GM21381 (cell line): ENCODE measurements at regions not wholly inside any gene's neighbourhood (a gene's known extent, or its start where the extent isn't known, plus 50 kb on each side); places are given as distances from the start of the nearest gene placed in this dataset.

Experiments
- ATAC-seq: cut with Tn5 transposase; IDR thresholded peaks from one replicate; pipeline ENCODE4 v1.9.1; 2021; ENCODE audit warnings: mild to moderate bottlenecking, moderate library complexity; ENCODE audit not compliant: unreplicated experiment

GRCh38 chr16:85398050-85398451, 215.1 kb upstream of the GSE1 start:
- no peak for ATAC-seq

- no peak for ATAC-seq
Observed at GRCh38 chr16:85398688-85399582, 214.2 kb upstream of the GSE1 start.

DNA sequence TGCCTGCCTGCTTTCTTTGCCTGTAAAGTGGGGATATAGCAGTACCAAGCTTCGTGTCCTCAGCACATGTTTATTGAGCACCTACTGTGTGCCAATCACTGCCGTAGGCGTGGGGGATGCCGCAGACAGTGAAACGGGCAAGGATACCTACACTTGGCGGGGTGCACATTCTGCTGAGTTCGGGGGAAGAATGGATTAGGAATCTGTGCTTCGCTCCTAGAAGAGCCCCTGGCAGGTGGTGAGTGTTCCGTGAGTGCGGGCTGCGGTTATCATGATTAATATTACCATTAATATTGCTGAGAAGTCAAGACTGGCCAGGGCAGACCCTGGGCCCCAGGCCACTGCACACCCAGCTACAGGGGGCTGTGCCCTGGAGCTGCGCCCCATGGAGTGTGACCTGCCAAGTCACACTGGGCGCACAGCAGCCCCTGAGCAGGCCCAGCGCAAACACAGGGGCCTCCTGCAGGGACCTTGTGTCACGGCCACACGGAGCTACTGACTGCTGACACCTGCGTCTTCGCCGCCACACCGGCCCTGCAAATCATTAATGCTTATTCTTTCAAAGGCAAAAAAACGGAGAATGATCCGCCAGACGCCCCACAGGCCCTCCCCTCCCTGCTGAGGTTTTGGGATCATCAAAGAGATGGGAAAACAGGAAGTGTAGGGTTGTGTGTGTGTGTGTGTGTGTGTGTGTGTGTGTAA, 213.4 kb upstream of the GSE1 start:
- ATAC-seq, result no peak

- no peak for ATAC-seq
Observed at GRCh38 chr16:85400305-85401205, 212.6 kb upstream of the GSE1 start.

DNA sequence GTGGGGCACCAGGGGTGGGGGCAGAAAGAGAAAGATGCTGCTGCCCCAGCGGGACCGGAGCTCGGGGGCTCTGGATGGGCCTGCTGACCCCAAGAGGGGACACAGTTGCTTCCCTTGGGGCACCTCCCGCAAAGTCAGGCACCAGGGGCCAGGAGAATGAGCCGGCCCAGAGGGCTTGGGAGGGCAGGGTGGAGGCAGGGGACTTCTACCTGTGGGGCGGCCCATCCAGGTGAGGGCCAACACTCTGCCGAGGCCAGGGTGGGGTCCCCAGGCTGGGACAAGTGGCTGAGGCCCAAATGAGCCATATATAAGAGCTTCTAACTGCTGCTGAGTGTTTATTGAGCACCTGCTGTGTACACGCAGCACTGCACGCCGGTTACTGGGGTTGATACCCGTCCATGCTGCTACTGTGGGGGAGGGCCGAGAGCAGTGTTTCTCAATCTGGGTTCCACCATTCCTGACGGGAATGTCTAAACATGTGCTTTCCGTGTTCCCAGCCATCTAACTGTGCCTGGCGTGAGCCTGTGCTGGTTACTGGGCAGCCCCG, 211.7 kb upstream of the GSE1 start:
- no peak for ATAC-seq

DNA sequence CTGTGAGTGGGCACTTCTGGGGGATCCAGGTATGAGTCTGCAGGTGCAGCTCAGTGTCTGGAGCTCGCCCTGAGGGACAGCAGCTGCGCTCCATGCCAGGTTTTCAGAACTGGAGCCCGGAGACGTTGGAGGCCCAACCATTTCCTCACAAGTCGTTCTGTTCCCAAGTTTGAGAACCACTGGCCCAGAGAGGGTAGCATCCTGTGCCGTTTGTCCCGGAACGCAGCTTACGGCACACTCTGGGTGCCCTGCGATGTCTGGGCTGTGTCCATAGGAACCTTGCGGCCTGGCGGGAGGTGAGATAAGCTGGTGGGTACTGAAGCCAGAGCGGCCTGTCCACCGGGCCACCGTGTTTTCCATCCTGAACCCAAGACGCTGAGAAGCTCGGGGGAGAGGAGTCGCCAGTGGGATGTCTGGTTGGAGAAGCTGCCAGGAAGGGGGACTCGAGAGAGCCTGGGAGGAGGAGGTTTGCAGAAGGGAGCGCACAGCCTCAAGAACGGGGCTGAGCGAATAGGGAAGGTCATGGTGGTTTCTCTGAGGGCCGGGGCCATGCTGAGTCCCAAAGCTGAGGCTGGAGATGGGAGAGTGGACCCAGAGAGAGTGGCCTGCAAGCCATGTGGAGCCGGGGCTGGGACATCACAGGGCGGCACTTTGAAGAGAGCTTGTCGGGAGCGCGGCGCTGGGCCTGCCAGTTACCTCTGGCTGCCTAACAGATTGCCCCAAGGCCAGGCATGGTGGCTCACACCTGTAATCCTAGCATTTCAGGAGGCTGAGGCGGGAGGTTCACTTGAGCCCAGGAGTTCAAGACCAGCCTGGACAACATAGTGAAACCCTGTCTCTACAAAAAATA, 211.0 kb upstream of the GSE1 start:
- no peak for ATAC-seq

- ATAC-seq, result no peak
Observed at GRCh38 chr16:85402910-85403692, 210.0 kb upstream of the GSE1 start.

GRCh38 chr16:85403693-85404092, 209.4 kb upstream of the GSE1 start:
- ATAC-seq, result no peak

DNA sequence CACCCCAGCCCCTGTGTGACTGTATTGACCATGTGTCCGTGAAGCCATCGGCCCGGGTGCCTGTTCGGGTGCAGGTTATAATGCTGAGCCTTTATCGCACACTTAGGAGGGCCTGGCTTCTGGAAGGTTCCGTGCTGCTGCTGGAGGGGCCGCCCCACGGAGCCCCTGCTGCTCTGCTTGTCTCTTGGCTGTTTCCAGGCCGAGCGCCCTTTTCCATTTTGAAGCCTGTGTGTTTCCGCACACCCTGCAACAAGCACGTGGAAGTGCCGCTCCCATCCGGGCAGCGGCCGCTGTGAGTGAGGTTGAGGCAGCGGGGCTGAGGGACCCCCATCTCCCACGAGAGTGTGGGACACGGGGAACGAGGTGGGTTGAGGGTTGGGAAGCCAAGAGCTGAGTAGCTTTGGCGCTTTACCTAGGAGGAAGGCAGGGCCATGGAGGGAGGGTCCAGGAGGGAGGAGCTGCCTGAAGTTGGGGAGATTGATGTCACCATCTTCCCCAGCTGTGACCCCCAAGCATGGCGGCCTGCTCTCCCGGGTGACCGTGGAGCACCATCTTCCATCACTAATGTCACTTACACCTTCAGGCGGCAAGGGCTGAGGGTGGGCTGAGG, 200.1 kb upstream of the GSE1 start:
- no peak for ATAC-seq

DNA sequence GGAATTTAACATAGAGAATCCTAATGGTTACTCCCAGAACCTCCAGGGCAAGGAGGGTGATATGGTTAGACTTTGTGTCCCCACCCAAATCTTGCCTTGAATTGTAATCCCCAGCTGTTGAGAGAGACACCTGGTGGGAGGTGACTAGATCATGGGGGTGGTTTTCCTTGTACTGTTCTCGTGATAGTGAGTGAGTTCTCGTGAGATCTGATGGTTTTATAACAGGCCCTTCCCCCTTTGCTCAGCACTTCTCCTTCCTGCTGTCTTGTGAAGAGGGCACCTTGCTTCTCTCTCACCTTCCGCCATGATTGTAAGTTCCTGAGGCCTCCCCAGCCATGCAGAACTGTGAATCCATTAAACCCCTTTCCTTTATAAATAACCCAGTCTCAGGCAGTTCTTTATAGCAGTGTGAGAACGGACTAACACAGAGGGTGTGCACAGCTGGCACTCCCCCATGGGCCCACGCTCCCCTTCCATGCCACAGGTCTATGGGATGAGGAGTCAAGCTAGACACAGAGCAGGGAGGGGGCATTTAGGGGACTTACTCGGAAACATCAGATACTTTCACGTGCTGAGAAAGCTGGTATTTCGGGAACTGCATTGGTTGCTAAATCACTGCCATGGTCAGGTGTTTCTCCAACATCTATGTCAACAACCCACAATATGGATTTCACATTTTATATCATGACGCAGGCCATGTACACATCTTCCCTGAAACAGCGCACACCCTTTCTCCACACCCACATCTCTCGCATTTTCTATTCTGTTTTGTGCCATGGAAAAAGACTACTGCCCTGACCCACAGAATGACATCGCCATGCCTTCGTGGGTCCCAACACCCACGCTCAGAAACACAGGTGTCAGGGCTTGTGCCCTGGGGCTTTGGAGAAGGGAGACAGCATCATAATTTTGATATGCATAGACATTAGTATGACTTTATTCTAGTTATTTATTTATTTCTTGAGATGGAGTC, 199.1 kb upstream of the GSE1 start:
- no peak for ATAC-seq

DNA sequence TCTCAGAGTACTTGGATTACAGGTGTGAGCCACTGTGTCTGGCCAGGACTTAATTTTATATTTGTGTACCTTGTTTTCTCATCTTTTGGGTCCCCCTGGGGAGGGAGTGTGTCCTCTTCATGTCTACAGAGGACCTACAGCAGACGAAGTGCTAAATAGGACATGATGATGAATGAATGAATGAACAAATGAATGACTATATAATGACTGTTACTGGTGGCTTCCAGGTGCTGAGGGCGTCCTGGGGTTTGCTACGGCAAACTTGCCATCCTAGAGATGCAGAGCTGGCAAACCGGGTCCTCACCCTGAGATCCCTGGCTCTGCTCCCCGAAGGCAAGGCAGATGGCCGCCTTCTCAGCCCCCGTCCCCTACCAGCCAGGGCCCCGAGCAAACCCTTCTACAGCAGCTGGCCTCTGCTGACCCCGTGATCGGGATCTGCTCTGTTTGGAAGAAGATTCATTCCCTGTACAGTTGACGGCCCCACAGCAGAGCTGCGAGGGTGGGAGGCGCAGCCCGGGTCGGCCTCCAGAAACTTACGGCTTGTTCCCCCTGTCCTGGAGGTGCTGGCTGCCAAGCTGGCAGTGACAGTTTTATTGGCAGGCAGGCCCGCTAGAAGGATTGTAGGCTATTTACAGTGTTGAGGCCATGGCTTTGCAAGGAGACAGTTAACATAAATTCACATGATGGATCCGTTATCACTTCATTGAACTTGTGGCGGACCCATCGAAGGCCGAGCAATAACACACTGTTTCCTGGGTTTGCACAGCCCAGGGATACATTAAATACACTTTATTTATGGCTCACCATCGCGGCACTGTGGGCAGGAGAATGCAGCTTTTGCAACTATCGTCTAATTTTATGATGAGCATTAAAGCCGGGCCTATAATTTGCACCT, 197.7 kb upstream of the GSE1 start:
- no peak for ATAC-seq

DNA sequence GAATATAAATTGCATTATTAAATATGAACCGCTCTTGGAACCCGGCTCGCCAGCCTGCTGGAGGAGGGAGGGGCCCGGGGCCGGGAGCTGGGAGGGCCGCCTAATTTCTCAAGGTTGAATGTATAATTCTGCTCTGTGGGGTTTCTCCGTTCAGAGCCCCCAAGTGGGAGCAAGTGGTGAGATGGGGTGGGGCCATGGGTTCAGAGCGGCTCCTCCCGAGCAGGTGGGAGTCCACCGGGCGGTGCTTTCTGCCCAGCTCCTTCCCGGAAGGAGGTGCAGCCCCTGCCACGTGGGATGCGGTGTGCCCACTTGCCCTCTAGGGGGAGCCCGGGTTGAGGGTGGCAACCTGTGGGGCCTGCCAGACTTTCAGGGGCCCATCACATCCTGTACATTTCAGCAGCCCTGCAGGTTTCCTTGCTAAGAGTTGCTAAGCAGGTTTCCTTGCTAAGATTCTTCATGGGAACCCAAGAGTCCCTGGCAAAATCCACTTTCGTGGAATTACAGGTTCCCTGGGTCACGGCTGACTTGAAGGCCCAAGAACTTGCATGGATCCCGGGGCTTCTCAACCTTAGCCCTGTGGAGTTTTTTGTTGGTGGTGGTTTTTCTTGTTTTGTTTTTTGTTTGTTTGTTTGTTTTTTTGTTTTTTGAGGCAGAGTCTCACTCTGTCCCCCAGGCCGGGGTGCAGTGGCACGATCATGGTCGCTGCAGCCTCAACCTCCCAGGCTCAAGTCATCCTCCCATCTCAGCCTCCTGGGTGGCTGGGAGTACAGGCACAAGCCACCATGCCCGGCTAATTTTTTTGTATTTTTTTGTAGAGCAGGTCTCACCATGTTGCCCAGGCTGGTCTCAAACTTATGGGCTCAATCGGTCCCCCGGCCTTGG, 196.7 kb upstream of the GSE1 start:
- no peak for ATAC-seq

- no peak for ATAC-seq
Observed at GRCh38 chr16:85417156-85417860, 195.8 kb upstream of the GSE1 start.

GRCh38 chr16:85418978-85419491, 194.1 kb upstream of the GSE1 start:
- no peak for ATAC-seq
